Spleen (tissue), 7 donors: ENCODE measurements at regions not wholly inside any gene's neighbourhood (a gene's known extent, or its start where the extent isn't known, plus 50 kb on each side); places are given as distances from the start of the nearest gene placed in this dataset.

ENCODE experiments used
- POLR2A ChIP-seq, 3 donors: fragments of 450-650 bp; IDR thresholded peaks; one replicate each; pipeline ENCODE4 v1.5.1; 2017; ENCODE audit warnings: antibody characterized with exemption in 3 of 3, mild to moderate bottlenecking in 1 of 3
- TF ChIP-seq, protein P1 (sequence below), 11 experiments: fragments of 200-600 bp in 7 of 11; fragments of 450-650 bp in 4 of 11; sonication (generic) in 4 of 11; IDR thresholded peaks in 8 of 11; conservative IDR thresholded peaks in 3 of 11; 1 replicate in 7 of 11; 2 replicates in 4 of 11; pipeline versions ENCODE4 v1.4.0 to v1.8.0; 2016 to 2021; ENCODE audit warnings: antibody characterized with exemption in 11 of 11, inconsistent platforms in 4 of 11, mild to moderate bottlenecking in 1 of 11
- donor health status: DM: no; HTN: no; CAD: no; lungs with moderate emphysema.
- donor health status: DM: no; HTN: no; CAD: no.
- donor health status: DM: no; HTN: no; CAD: no.

DNA sequence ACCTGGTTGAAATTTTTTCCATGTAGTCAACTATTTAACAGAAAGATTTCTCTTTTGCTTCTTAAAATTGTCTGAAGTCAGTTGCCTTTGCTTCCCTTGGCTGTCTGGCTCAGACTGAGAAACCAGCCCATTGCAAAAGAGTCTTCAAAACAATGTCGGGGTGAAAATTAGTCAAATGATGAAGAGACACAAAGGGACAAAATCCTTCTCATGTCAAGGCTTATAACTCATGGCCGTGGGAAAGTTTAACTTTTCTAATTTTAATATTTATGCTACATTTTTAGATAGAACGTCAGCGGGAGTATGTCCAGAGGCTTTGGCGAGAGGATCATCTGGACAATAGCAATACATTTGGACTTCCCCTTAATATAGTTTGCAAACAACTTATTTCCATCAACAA, 127.2 kb downstream of the CD164 start:
- TF ChIP-seq, protein P1, sequence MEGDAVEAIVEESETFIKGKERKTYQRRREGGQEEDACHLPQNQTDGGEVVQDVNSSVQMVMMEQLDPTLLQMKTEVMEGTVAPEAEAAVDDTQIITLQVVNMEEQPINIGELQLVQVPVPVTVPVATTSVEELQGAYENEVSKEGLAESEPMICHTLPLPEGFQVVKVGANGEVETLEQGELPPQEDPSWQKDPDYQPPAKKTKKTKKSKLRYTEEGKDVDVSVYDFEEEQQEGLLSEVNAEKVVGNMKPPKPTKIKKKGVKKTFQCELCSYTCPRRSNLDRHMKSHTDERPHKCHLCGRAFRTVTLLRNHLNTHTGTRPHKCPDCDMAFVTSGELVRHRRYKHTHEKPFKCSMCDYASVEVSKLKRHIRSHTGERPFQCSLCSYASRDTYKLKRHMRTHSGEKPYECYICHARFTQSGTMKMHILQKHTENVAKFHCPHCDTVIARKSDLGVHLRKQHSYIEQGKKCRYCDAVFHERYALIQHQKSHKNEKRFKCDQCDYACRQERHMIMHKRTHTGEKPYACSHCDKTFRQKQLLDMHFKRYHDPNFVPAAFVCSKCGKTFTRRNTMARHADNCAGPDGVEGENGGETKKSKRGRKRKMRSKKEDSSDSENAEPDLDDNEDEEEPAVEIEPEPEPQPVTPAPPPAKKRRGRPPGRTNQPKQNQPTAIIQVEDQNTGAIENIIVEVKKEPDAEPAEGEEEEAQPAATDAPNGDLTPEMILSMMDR (IDR thresholded peaks at IDR 0.05 in 8 of 11, conservative IDR thresholded peaks at IDR 0.05 in 3 of 11): no peak
- no peak for TF ChIP-seq POLR2A (IDR thresholded peaks at IDR 0.05)
